H1 (cell line): ENCODE measurements at regions not wholly inside any gene's neighbourhood (a gene's known extent, or its start where the extent isn't known, plus 50 kb on each side); places are given as distances from the start of the nearest gene placed in this dataset.
A peak's percentile ranks its signal among the peaks of the same experiment; 100 is the strongest.

ENCODE experiments used
- CTCF ChIA-PET: fragments of 300-600 bp; sonication (Branson Sonifier 250); formaldehyde crosslinking; loops from one replicate; lab custom pipeline; 2021; ENCODE audit not compliant: partially characterized antibody; lab: Charles Lee
- POLR2A ChIA-PET: fragments of 300-600 bp; sonication (Branson Sonifier 250); formaldehyde crosslinking; loops from one replicate; lab custom pipeline; 2021; ENCODE audit warnings: inconsistent platforms; ENCODE audit not compliant: partially characterized antibody; lab: Charles Lee
- DNase-seq, 2 experiments: peaks; one replicate each; pipeline versions ENCODE4 v3.0.0 to v3.0.0-alpha.2; 2010 to 2022; ENCODE audit warnings: low spot score in 2 of 2, low read depth in 1 of 2, mixed read lengths in 1 of 2
- FAIRE-seq: peaks from 2 replicates; lab custom pipeline; 2011; peaks lifted over from hg19 to GRCh38; lab: Jason Lieb, UNC
- H2AFZ ChIP-seq: 2 replicates; pipeline ENCODE4 v1.8.1; 2012; ENCODE audit warnings: low read length, inconsistent platforms
- H2AK5ac ChIP-seq: 2 replicates; pipeline ENCODE4 v1.6.1; 2013; ENCODE audit warnings: low read depth, low read length
- H2BK120ac ChIP-seq: replicated peaks from 2 replicates; pipeline ENCODE3; 2013; ENCODE audit warnings: low read depth, low read length, inconsistent platforms
- H2BK12ac ChIP-seq: 2 replicates; pipeline ENCODE4 v1.6.1; 2013; ENCODE audit warnings: low read depth, low read length
- H2BK15ac ChIP-seq: 2 replicates; pipeline ENCODE4 v1.6.1; 2013; ENCODE audit warnings: low read length
- H2BK20ac ChIP-seq: 2 replicates; pipeline ENCODE4 v1.6.1; 2013; ENCODE audit warnings: low read length
- H2BK5ac ChIP-seq: 2 replicates; pipeline ENCODE4 v1.6.1; 2013; ENCODE audit warnings: low read depth, low read length
- H3K14ac ChIP-seq: 2 replicates; pipeline ENCODE4 v1.6.1; 2013; ENCODE audit warnings: inconsistent platforms; ENCODE audit not compliant: insufficient read length
- H3K18ac ChIP-seq: 2 replicates; pipeline ENCODE4 v1.6.1; 2013; ENCODE audit warnings: low read length; ENCODE audit errors: extremely low read depth
- H3K23ac ChIP-seq: 2 replicates; pipeline ENCODE4 v1.6.1; 2013; ENCODE audit warnings: inconsistent platforms; ENCODE audit not compliant: insufficient read length
- H3K23me2 ChIP-seq: 2 replicates; pipeline ENCODE4 v1.6.1; 2013; ENCODE audit warnings: low read depth, low read length
- H3K27ac ChIP-seq: 2 replicates; pipeline ENCODE4 v1.6.1; 2011; ENCODE audit warnings: low read depth, low read length, inconsistent platforms
- H3K27me3 ChIP-seq, 4 experiments: replicated peaks in 1 of 4; 1 replicate in 1 of 4; 2 replicates in 3 of 4; pipeline versions ENCODE4 v1.6.1 to v1.8.1; 2011 to 2013; ENCODE audit warnings: low read length in 3 of 4, mild to moderate bottlenecking in 3 of 4, inconsistent platforms in 2 of 4, mixed read lengths in 2 of 4, moderate library complexity in 1 of 4; ENCODE audit not compliant: control insufficient read depth in 3 of 4, insufficient read depth in 3 of 4; ENCODE audit errors: extremely low read depth in 1 of 4
- H3K36me3 ChIP-seq, 4 experiments: 2 replicates each; pipeline versions ENCODE4 v1.6.1 to v1.8.1; 2011 to 2013; ENCODE audit warnings: mild to moderate bottlenecking in 4 of 4, low read length in 3 of 4, moderate library complexity in 2 of 4, control low read depth in 1 of 4, inconsistent platforms in 1 of 4; ENCODE audit not compliant: insufficient read depth in 4 of 4, control insufficient read depth in 2 of 4
- H3K4ac ChIP-seq: replicated peaks from 2 replicates; pipeline ENCODE3; 2013; ENCODE audit warnings: low read length, low read depth, mixed read lengths, inconsistent platforms; ENCODE audit not compliant: insufficient read length
- H3K4me1 ChIP-seq, 4 experiments: replicated peaks in 1 of 4; 1 replicate in 1 of 4; 2 replicates in 3 of 4; pipeline versions ENCODE4 v1.6.1 to v1.8.1; 2011 to 2013; ENCODE audit warnings: low read length in 3 of 4, inconsistent platforms in 2 of 4, mixed read lengths in 1 of 4; ENCODE audit not compliant: insufficient read depth in 4 of 4, control insufficient read depth in 3 of 4
- H3K4me2 ChIP-seq, 2 experiments: 2 replicates each; pipeline versions ENCODE4 v1.6.1 to v1.8.1; 2011 to 2013; ENCODE audit warnings: low read depth in 2 of 2, low read length in 2 of 2, control low read depth in 1 of 2, inconsistent platforms in 1 of 2, mild to moderate bottlenecking in 1 of 2; ENCODE audit not compliant: insufficient read depth in 1 of 2
- H3K4me3 ChIP-seq, 4 experiments: fragments of 200-600, 300-600 bp in 1 of 4; sonication (generic), shearing (Covaris generic), sonication (Bioruptor Twin) in 1 of 4; 2 replicates each; pipeline versions ENCODE4 v1.5.1 to v1.8.1; 2011 to 2016; ENCODE audit warnings: low read length in 4 of 4, low read depth in 3 of 4, control low read depth in 2 of 4, inconsistent platforms in 2 of 4, mild to moderate bottlenecking in 2 of 4, mixed read lengths in 1 of 4, moderate library complexity in 1 of 4; ENCODE audit not compliant: insufficient read depth in 2 of 4; ENCODE audit errors: extremely low read depth in 1 of 4
- H3K56ac ChIP-seq: replicated peaks from 2 replicates; pipeline ENCODE3; 2013; ENCODE audit warnings: low read depth, mild to moderate bottlenecking, mixed read lengths, low read length, inconsistent platforms; ENCODE audit not compliant: insufficient read length
- H3K79me1 ChIP-seq: 2 replicates; pipeline ENCODE4 v1.6.1; 2013; ENCODE audit warnings: low read depth, low read length, control low read depth
- H3K79me2 ChIP-seq, 2 experiments: 2 replicates each; pipeline versions ENCODE4 v1.6.1 to v1.8.1; 2012 to 2013; ENCODE audit warnings: low read length in 2 of 2, mild to moderate bottlenecking in 2 of 2, inconsistent platforms in 1 of 2; ENCODE audit not compliant: insufficient read depth in 2 of 2, control insufficient read depth in 1 of 2
- H3K9ac ChIP-seq, 4 experiments: replicated peaks in 1 of 4; 1 replicate in 1 of 4; 2 replicates in 3 of 4; pipeline versions ENCODE4 v1.6.1 to v1.8.1; 2011 to 2013; ENCODE audit warnings: low read depth in 3 of 4, low read length in 3 of 4, control low read depth in 2 of 4, mild to moderate bottlenecking in 2 of 4, moderate library complexity in 2 of 4, inconsistent platforms in 1 of 4; ENCODE audit errors: extremely low read depth in 1 of 4
- H3K9me3 ChIP-seq, 2 experiments: 2 replicates each; pipeline versions ENCODE4 v1.6.1 to v1.8.1; 2012 to 2013; ENCODE audit warnings: mild to moderate bottlenecking in 2 of 2, moderate library complexity in 2 of 2, control low read depth in 1 of 2, inconsistent platforms in 1 of 2, low read depth in 1 of 2, low read length in 1 of 2, mixed read lengths in 1 of 2; ENCODE audit not compliant: insufficient read depth in 2 of 2
- H4K20me1 ChIP-seq, 2 experiments: replicated peaks in 1 of 2; 2 replicates each; pipeline versions ENCODE3 to v1.8.1; 2011 to 2013; ENCODE audit warnings: inconsistent platforms in 2 of 2, low read length in 2 of 2, mild to moderate bottlenecking in 1 of 2; ENCODE audit not compliant: insufficient read depth in 2 of 2, control insufficient read depth in 1 of 2
- H4K5ac ChIP-seq: 2 replicates; pipeline ENCODE4 v1.6.1; 2013; ENCODE audit warnings: low read length, low read depth, mixed read lengths, inconsistent platforms; ENCODE audit not compliant: insufficient read length
- H4K8ac ChIP-seq: 2 replicates; pipeline ENCODE4 v1.8.0; 2013; ENCODE audit warnings: mild to moderate bottlenecking, moderate library complexity, low read length, inconsistent platforms; ENCODE audit not compliant: insufficient read depth; ENCODE audit errors: extremely low read depth
- H4K91ac ChIP-seq: replicated peaks from 2 replicates; pipeline ENCODE3; 2013; ENCODE audit warnings: low read length, mixed read lengths, inconsistent platforms; ENCODE audit not compliant: insufficient read length
- ASH2L ChIP-seq: fragments of 200-600, 300-600 bp; sonication (generic); IDR thresholded peaks from one replicate; pipeline ENCODE4 v1.7.1; 2017; ENCODE audit warnings: low read length
- ATF2 ChIP-seq: IDR thresholded peaks from 2 replicates; pipeline ENCODE4 v1.6.1; 2012; ENCODE audit warnings: low read length, inconsistent platforms
- BACH1 ChIP-seq: IDR thresholded peaks from 2 replicates; pipeline ENCODE4 v1.6.1; 2012; ENCODE audit warnings: low read length, improper control_type of control experiment
- CEBPB ChIP-seq: IDR thresholded peaks from 2 replicates; pipeline ENCODE4 v1.6.1; 2012; ENCODE audit warnings: low read depth, low read length
- CHD2 ChIP-seq: IDR thresholded peaks from 2 replicates; pipeline ENCODE4 v1.6.1; 2012; ENCODE audit warnings: low read length, improper control_type of control experiment
- CTBP2 ChIP-seq: IDR thresholded peaks from 2 replicates; pipeline ENCODE4 v1.7.0; 2011; ENCODE audit warnings: borderline replicate concordance, mild to moderate bottlenecking, moderate library complexity, mixed read lengths, low read length; ENCODE audit not compliant: insufficient read depth, insufficient read length
- JUND ChIP-seq: IDR thresholded peaks from 2 replicates; pipeline ENCODE4 v1.6.1; 2011; ENCODE audit warnings: mild to moderate bottlenecking, improper control_type of control experiment, low read length
- MAX ChIP-seq: IDR thresholded peaks from 2 replicates; pipeline ENCODE4 v1.6.1; 2012; ENCODE audit warnings: inconsistent platforms
- POLR2A ChIP-seq, 2 experiments: IDR thresholded peaks; 1 replicate in 1 of 2; 2 replicates in 1 of 2; pipeline ENCODE4 v1.6.1; 2011; ENCODE audit warnings: low read depth in 2 of 2, low read length in 2 of 2, mild to moderate bottlenecking in 2 of 2; ENCODE audit errors: control extremely low read depth in 1 of 2
- RNF2 ChIP-seq: fragments of 200-900, 300-1000 bp; sonication (generic); IDR thresholded peaks from 2 replicates; pipeline ENCODE4 v1.7.1; 2016; ENCODE audit warnings: borderline replicate concordance, low read depth, mild to moderate bottlenecking, antibody characterized with exemption, low read length; ENCODE audit not compliant: poor library complexity, severe bottlenecking; ENCODE audit errors: missing control alignments
- TAF1 ChIP-seq: IDR thresholded peaks from 2 replicates; pipeline ENCODE4 v1.6.1; 2011; ENCODE audit warnings: mild to moderate bottlenecking, low read depth, low read length
- TBP ChIP-seq: IDR thresholded peaks from 2 replicates; pipeline ENCODE4 v1.6.1; 2011; ENCODE audit warnings: low read depth, low read length, improper control_type of control experiment
- USF2 ChIP-seq: IDR thresholded peaks from 2 replicates; pipeline ENCODE4 v1.6.1; 2011; ENCODE audit warnings: low read length, improper control_type of control experiment
- WGBS, 2 experiments: shearing (Covaris generic) in 1 of 2; methylation state at CpG; one replicate each; pipeline versions ENCODE4 v1.1.6 to v1.1.7; 2013 to 2015; ENCODE audit warnings: low lambda C conversion rate in 2 of 2, mixed read lengths in 2 of 2, inconsistent platforms in 1 of 2, low coverage in 1 of 2, missing lambda C conversion rate in 1 of 2; ENCODE audit not compliant: insufficient replicate concordance in 2 of 2, insufficient coverage in 1 of 2, insufficient read length in 1 of 2; ENCODE audit errors: extremely low coverage in 1 of 2, missing lambda C conversion rate in 1 of 2; 5-methylcytosine and 5-hydroxymethylcytosine counted together

GRCh38 chr21:16370186-16370585 is 640.4 kb downstream of the USP25 start:
- no peak overlapping the region for H3K27ac ChIP-seq
- H3K4me2 ChIP-seq: no peak overlapping the region
- no peak overlapping the region for H2BK5ac ChIP-seq
- H3K36me3 ChIP-seq: no peaks in the 10 kb centered on the region
- no peak overlapping the region for H4K5ac ChIP-seq
- no peak overlapping the region for H3K23ac ChIP-seq
- H2BK15ac ChIP-seq: no peak overlapping the region
- H3K27me3 ChIP-seq: no peaks in the 10 kb centered on the region
- H2AK5ac ChIP-seq: no peak overlapping the region
- no peak overlapping the region for H2BK12ac ChIP-seq
- no peak overlapping the region for H4K8ac ChIP-seq
- no peaks in the 10 kb centered on the region for H4K20me1 ChIP-seq
- no peak overlapping the region for H4K91ac ChIP-seq
- no peak overlapping the region for H3K4ac ChIP-seq
- H3K9ac ChIP-seq: no peak overlapping the region
- no peak overlapping the region for H3K14ac ChIP-seq
- DNase-seq (no peak), FAIRE-seq (no peak)
- no peaks in the 10 kb centered on the region for H3K79me1 ChIP-seq
- no peak overlapping the region for H3K18ac ChIP-seq
- ChIA-PET POLR2A (no interaction called here), CTCF (no interaction called here)
- H2AFZ ChIP-seq: peak overlapping the region; percentile 73; the same call in 1 of the 2 replicates
- H2BK120ac ChIP-seq: no peak overlapping the region
- H3K79me2 ChIP-seq: no peaks in the 10 kb centered on the region
- WGBS, 2 experiments: 94% methylated on average over 10 of the region's 10 CpGs; no CpG with 5 or more reads in 1 of the 2 experiments
- no peak overlapping the region for H3K56ac ChIP-seq
- H2BK20ac ChIP-seq: no peak overlapping the region
- H3K4me3 ChIP-seq: no peak overlapping the region
- no peaks in the 10 kb centered on the region for H3K9me3 ChIP-seq
- H3K23me2 ChIP-seq: no peaks in the 10 kb centered on the region
- H3K4me1 ChIP-seq: no peaks in the 10 kb centered on the region
- TF ChIP-seq BACH1 (no peak), TAF1 (no peak), CHD2 (no peak), POLR2A (IDR thresholded peaks at IDR 0.05; ENCODE audit: control extremely low read depth in 1 of 2, low read depth in 2 of 2, low read length in 2 of 2) (no peak), MAX (no peak), ASH2L (no peak), CEBPB (no peak), TBP (no peak), USF2 (no peak), CTBP2 (no peak), RNF2 (no peak), ATF2 (no peak), JUND (no peak)
